DOHH2 (cell line): ENCODE measurements at regions not wholly inside any gene's neighbourhood (a gene's known extent, or its start where the extent isn't known, plus 50 kb on each side); places are given as distances from the start of the nearest gene placed in this dataset.

Experiments
- H3F3A ChIP-seq: fragments of 200-600 bp; sonication (generic), shearing (Covaris generic); 2 replicates; pipeline ENCODE4 v1.6.0; 2016; ENCODE audit warnings: antibody characterized with exemption, mild to moderate bottlenecking; ENCODE audit not compliant: control insufficient read depth, insufficient read depth
- H3K27ac ChIP-seq: fragments of 200-600 bp; sonication (generic); 2 replicates; pipeline ENCODE4 v1.5.1; 2014; ENCODE audit warnings: low read depth, mild to moderate bottlenecking, low read length, moderate library complexity
- H3K27me3 ChIP-seq: fragments of 200-600 bp; sonication (generic); 2 replicates; pipeline ENCODE4 v1.6.1; 2014; ENCODE audit warnings: mild to moderate bottlenecking, low read length, mixed read lengths; ENCODE audit not compliant: control insufficient read depth
- H3K36me3 ChIP-seq: fragments of 200-600 bp; sonication (generic); 2 replicates; pipeline ENCODE4 v1.6.1; 2014; ENCODE audit warnings: mild to moderate bottlenecking, low read length, moderate library complexity, mixed read lengths; ENCODE audit not compliant: control insufficient read depth
- H3K4me1 ChIP-seq: fragments of 200-600 bp; sonication (generic); 2 replicates; pipeline ENCODE4 v1.6.1; 2014; ENCODE audit warnings: mild to moderate bottlenecking, low read length, mixed read lengths; ENCODE audit not compliant: control insufficient read depth
- H3K4me2 ChIP-seq: fragments of 200-600 bp; sonication (generic); 2 replicates; pipeline ENCODE4 v1.6.0; 2014; ENCODE audit warnings: mild to moderate bottlenecking, low read length, moderate library complexity
- H3K4me3 ChIP-seq: fragments of 200-600 bp; sonication (generic); 2 replicates; pipeline ENCODE4 v1.5.1; 2014; ENCODE audit warnings: mild to moderate bottlenecking, low read length, mixed read lengths
- H3K79me2 ChIP-seq: fragments of 200-600 bp; sonication (generic); 2 replicates; pipeline ENCODE4 v1.6.1; 2014; ENCODE audit warnings: mild to moderate bottlenecking, low read length, mixed read lengths; ENCODE audit not compliant: control insufficient read depth
- H3K9me2 ChIP-seq: fragments of 200-600 bp; sonication (generic); replicated peaks from 2 replicates; pipeline ENCODE4 v1.6.1; 2014; ENCODE audit warnings: mild to moderate bottlenecking, low read length, mixed read lengths; ENCODE audit not compliant: control insufficient read depth
- H3K9me3 ChIP-seq: fragments of 200-600 bp; sonication (generic); 2 replicates; pipeline ENCODE4 v1.6.1; 2014; ENCODE audit warnings: antibody characterized with exemption, low read length, mixed read lengths; ENCODE audit not compliant: control insufficient read depth, insufficient read depth
- H4K20me1 ChIP-seq: fragments of 200-600 bp; sonication (generic); 2 replicates; pipeline ENCODE4 v1.6.0; 2014; ENCODE audit warnings: low read depth, mild to moderate bottlenecking, antibody characterized with exemption, low read length, moderate library complexity; ENCODE audit not compliant: control insufficient read depth, insufficient read depth
- CTCF ChIP-seq: fragments of 200-600 bp; sonication (generic); IDR thresholded peaks from one replicate; pipeline ENCODE4 v1.5.1; 2014; ENCODE audit warnings: antibody characterized with exemption, mild to moderate bottlenecking, low read depth, low read length; ENCODE audit not compliant: poor library complexity, severe bottlenecking
- EZH2phosphoT487 ChIP-seq: fragments of 200-600 bp; sonication (generic); IDR thresholded peaks from 2 replicates; pipeline ENCODE4 v1.6.1; 2017; ENCODE audit warnings: borderline replicate concordance, mild to moderate bottlenecking, antibody characterized with exemption, low read length, moderate library complexity, mixed read lengths

GRCh38 chr21:16713331-16714117 lies 799.3 kb upstream of the CXADR start:
- H3F3A ChIP-seq = no peaks in the 10 kb centered on the region
- no peaks in the 10 kb centered on the region for H3K27me3 ChIP-seq
- no peak overlapping the region for H3K4me2 ChIP-seq
- TF ChIP-seq EZH2phosphoT487 (no peak), CTCF (no peak)
- no peaks in the 10 kb centered on the region for H3K79me2 ChIP-seq
- no peaks in the 10 kb centered on the region for H4K20me1 ChIP-seq
- no peaks in the 10 kb centered on the region for H3K9me2 ChIP-seq
- H3K4me1 ChIP-seq = no peaks in the 10 kb centered on the region
- no peak overlapping the region for H3K27ac ChIP-seq
- peaks cover 2% of the 10 kb centered on the region; the same call in 1 of the 2 replicates for H3K9me3 ChIP-seq
- H3K4me3 ChIP-seq = no peak overlapping the region
- no peaks in the 10 kb centered on the region for H3K36me3 ChIP-seq

GRCh38 chr21:16740511-16740910 lies 772.3 kb upstream of the CXADR start:
- TF ChIP-seq EZH2phosphoT487 (no peak), CTCF (no peak)
- Histone ChIP-seq H3K4me1 (no peaks in the 10 kb centered on the region), H3K27ac (no peak overlapping the region)

DNA sequence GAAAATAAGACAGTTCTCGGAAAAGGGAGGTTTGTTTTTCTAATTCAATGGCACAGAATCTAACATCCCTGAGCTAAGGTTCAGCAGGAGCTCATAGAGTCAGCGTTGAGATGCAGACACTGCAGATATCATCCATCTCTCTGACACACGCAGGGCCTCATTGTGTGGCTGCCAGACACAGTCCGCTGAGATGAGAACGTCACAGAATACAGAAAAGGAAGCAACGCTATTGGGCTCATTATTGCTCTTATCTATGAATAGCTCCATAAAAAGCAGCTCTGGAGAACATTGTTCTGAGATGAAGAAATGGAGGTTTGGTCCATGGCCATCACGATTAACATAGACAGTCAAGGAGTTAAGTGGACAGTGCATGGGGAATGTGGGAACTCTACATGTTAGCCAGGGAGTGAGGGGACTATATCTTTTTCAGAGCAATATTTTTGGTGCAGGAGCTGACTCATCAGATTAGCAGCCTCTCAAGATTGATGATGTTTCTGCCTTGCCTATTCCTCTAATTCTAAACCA lies 771.6 kb upstream of the CXADR start:
- no peaks in the 10 kb centered on the region for H3F3A ChIP-seq
- H3K79me2 ChIP-seq = no peaks in the 10 kb centered on the region
- H3K27me3 ChIP-seq = no peaks in the 10 kb centered on the region
- H3K27ac ChIP-seq = no peak overlapping the region
- TF ChIP-seq CTCF = no peak
- no peak for TF ChIP-seq EZH2phosphoT487
- H4K20me1 ChIP-seq = no peaks in the 10 kb centered on the region
- H3K4me2 ChIP-seq = no peak overlapping the region
- no peaks in the 10 kb centered on the region for H3K9me3 ChIP-seq
- no peaks in the 10 kb centered on the region for H3K36me3 ChIP-seq
- no peaks in the 10 kb centered on the region for H3K4me1 ChIP-seq
- H3K9me2 ChIP-seq = no peaks in the 10 kb centered on the region
- H3K4me3 ChIP-seq = no peak overlapping the region

More at GRCh38 chr21:16740511-16740910, 772.3 kb upstream of the CXADR start:
- Histone ChIP-seq H3K9me3 (no peaks in the 10 kb centered on the region), H4K20me1 (no peaks in the 10 kb centered on the region), H3K9me2 (no peaks in the 10 kb centered on the region), H3K79me2 (no peaks in the 10 kb centered on the region), H3K4me2 (no peak overlapping the region), H3K4me3 (no peak overlapping the region), H3K27me3 (no peaks in the 10 kb centered on the region), H3F3A (no peaks in the 10 kb centered on the region), H3K36me3 (no peaks in the 10 kb centered on the region)
